Anterior cingulate cortex (tissue), 58 donors: ENCODE measurements at regions not wholly inside any gene's neighbourhood (a gene's known extent, or its start where the extent isn't known, plus 50 kb on each side); places are given as distances from the start of the nearest gene placed in this dataset.

ENCODE experiments used
- DNase-seq, 58 donors: peaks; one replicate each; lab custom pipeline; 2025; lab: John Stamatoyannopoulos, UW

GRCh38 chr3:153311541-153311940 lies 149.5 kb downstream of the RAP2B start:
- DNase-seq = no peak

- DNase-seq = no peak
Measured at GRCh38 chr3:153313302-153313965, 151.4 kb downstream of the RAP2B start.

GRCh38 chr3:153314038-153314437 lies 152.0 kb downstream of the RAP2B start:
- no peak for DNase-seq

GRCh38 chr3:153315781-153316180 lies 153.8 kb downstream of the RAP2B start:
- DNase-seq = no peak

GRCh38 chr3:153319705-153320554 lies 157.9 kb downstream of the RAP2B start:
- DNase-seq = no peak

GRCh38 chr3:153320585-153321128 lies 158.6 kb downstream of the RAP2B start:
- no peak for DNase-seq

- no peak for DNase-seq
Measured at GRCh38 chr3:153328690-153329089, 166.7 kb downstream of the RAP2B start.

- DNase-seq = no peak
Measured at GRCh38 chr3:153330901-153331300, 168.9 kb downstream of the RAP2B start.

GRCh38 chr3:153331676-153332075 lies 169.7 kb downstream of the RAP2B start:
- DNase-seq = no peak

GRCh38 chr3:153334558-153334957 lies 172.5 kb downstream of the RAP2B start:
- DNase-seq = no peak

GRCh38 chr3:153337369-153337768 lies 175.3 kb downstream of the RAP2B start:
- DNase-seq = no peak

GRCh38 chr3:153338487-153338886 lies 176.5 kb downstream of the RAP2B start:
- DNase-seq = no peak

GRCh38 chr3:153339065-153339464 lies 177.0 kb downstream of the RAP2B start:
- no peak for DNase-seq

- DNase-seq = no peak
Measured at GRCh38 chr3:153343988-153344782, 182.2 kb downstream of the RAP2B start.

GRCh38 chr3:153348457-153349107 lies 186.6 kb downstream of the RAP2B start:
- no peak for DNase-seq

GRCh38 chr3:153349108-153349499 lies 187.1 kb downstream of the RAP2B start:
- no peak for DNase-seq

GRCh38 chr3:153350420-153350819 lies 188.4 kb downstream of the RAP2B start:
- no peak for DNase-seq

GRCh38 chr3:153354641-153355040 lies 192.6 kb downstream of the RAP2B start:
- DNase-seq = no peak

- no peak for DNase-seq
Measured at GRCh38 chr3:153355559-153355958, 193.5 kb downstream of the RAP2B start.

- no peak for DNase-seq
Measured at GRCh38 chr3:153356908-153357307, 194.9 kb downstream of the RAP2B start.
